Activated naive CD8-positive, alpha-beta T cell treated with anti-CD3 and anti-CD28 coated beads, Interleukin-2, amount 50 U/mL, for 24 hours (primary cell): ENCODE measurements at regions not wholly inside any gene's neighbourhood (a gene's known extent, or its start where the extent isn't known, plus 50 kb on each side); places are given as distances from the start of the nearest gene placed in this dataset.
"Not testable (repeated sequence)": the region's sequence is repeated elsewhere in the genome, so short reads cannot be mapped to it uniquely, and the experiment has no call there.

Experiments
- ATAC-seq: fragments of 150-1000 bp; cut with Tn5 transposase; one replicate; pipeline ENCODE4 v1.10.0; 2021
- DNase-seq: peaks from one replicate; pipeline ENCODE4 v3.0.0; 2021
- H3K27ac Mint-ChIP-seq: one replicate; pipeline ENCODE4 v1.8.0; 2021; ENCODE audit warnings: mild to moderate bottlenecking, mixed read lengths
- H3K27me3 Mint-ChIP-seq: one replicate; pipeline ENCODE4 v1.8.0; 2021; ENCODE audit warnings: mixed read lengths
- H3K36me3 Mint-ChIP-seq: one replicate; pipeline ENCODE4 v1.8.0; 2021; ENCODE audit warnings: low read depth, mixed read lengths
- H3K4me1 Mint-ChIP-seq: one replicate; pipeline ENCODE4 v1.8.0; 2021; ENCODE audit warnings: mixed read lengths
- H3K4me3 Mint-ChIP-seq: one replicate; pipeline ENCODE4 v1.8.0; 2021; ENCODE audit warnings: mild to moderate bottlenecking, moderate library complexity, mixed read lengths
- H3K9me3 Mint-ChIP-seq: one replicate; pipeline ENCODE4 v1.8.0; 2021; ENCODE audit warnings: mixed read lengths

- Mint-ChIP-seq H3K4me3 (no peak overlapping the region), H3K4me1 (no peaks in the 10 kb centered on the region), H3K27me3 (no peaks in the 10 kb centered on the region), H3K9me3 (no peaks in the 10 kb centered on the region), H3K36me3 (no peaks in the 10 kb centered on the region), H3K27ac (no peak overlapping the region)
- ATAC-seq (no peak), DNase-seq (no peak)
These were observed 338.0 kb downstream of the RMST start for GRCh38 chr12:97800561-97800960.

DNA sequence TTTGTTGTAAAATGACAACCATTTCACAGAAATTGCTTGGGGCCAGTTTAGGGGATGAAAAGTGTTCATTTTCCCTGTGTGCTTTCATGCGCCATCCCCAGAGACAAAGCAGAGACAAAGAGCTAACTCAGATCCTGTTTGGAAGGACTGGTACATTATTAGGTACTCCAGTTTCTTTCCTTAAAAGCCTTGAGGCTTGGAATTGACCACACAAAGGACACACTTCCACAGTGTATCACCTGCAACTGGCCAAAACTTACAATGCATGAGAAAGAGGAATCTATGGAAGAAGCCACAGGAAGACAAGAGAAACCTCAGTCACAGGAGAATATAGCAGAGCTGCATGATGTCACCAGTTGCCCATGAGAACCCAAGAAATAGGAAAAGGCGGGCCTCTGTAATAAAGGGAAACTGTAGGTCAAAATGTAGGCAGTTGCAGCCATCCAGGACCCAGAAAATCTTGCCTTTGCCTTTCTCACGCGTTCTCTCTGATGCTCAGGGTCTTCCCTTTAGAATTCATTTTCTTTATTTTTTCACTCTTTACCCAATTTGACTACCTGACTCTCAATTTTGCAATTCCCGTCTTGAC is 339.0 kb downstream of the RMST start:
- no peaks in the 10 kb centered on the region for H3K36me3 Mint-ChIP-seq
- H3K27ac Mint-ChIP-seq: no peak overlapping the region
- no peaks in the 10 kb centered on the region for H3K27me3 Mint-ChIP-seq
- no peak for DNase-seq
- H3K4me3 Mint-ChIP-seq: no peak overlapping the region
- no peaks in the 10 kb centered on the region for H3K9me3 Mint-ChIP-seq
- no peak for ATAC-seq
- H3K4me1 Mint-ChIP-seq: no peaks in the 10 kb centered on the region

GRCh38 chr12:97805146-97805545 is 342.5 kb downstream of the RMST start:
- DNase-seq: no peak
- H3K27me3 Mint-ChIP-seq: no peaks in the 10 kb centered on the region
- H3K36me3 Mint-ChIP-seq: no peaks in the 10 kb centered on the region
- H3K27ac Mint-ChIP-seq: no peak overlapping the region
- ATAC-seq: no peak
- H3K9me3 Mint-ChIP-seq: no peaks in the 10 kb centered on the region
- H3K4me3 Mint-ChIP-seq: no peak overlapping the region
- H3K4me1 Mint-ChIP-seq: no peaks in the 10 kb centered on the region

- no peak overlapping the region for H3K4me3 Mint-ChIP-seq
- no peaks in the 10 kb centered on the region for H3K4me1 Mint-ChIP-seq
- H3K36me3 Mint-ChIP-seq: no peaks in the 10 kb centered on the region
- no peak for DNase-seq
- H3K9me3 Mint-ChIP-seq: no peaks in the 10 kb centered on the region
- H3K27me3 Mint-ChIP-seq: no peaks in the 10 kb centered on the region
- no peak for ATAC-seq
- H3K27ac Mint-ChIP-seq: no peak overlapping the region
These were observed 350.7 kb downstream of the RMST start for GRCh38 chr12:97813301-97813700.

DNA sequence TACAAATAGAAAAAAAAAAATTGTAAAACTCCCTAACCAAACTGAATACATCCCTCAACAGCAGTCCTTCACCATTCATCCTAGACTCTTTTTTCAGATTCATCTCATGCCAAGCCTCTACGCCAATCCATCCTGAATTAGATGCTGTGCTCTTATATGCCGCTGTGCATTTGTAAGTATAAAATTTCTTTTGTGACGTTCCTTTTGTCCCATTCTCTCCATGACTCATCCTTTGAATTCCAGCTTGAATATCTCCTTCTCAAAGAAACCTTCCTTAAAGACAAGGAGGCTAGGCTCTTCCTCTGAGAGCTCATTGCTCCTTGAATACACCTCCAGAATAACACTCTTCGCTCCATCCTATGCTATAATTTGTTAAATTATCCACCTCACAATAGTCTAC is 359.2 kb downstream of the RMST start:
- Mint-ChIP-seq H3K36me3 (no peaks in the 10 kb centered on the region), H3K4me3 (no peak overlapping the region), H3K9me3 (no peaks in the 10 kb centered on the region), H3K4me1 (no peaks in the 10 kb centered on the region), H3K27me3 (no peaks in the 10 kb centered on the region), H3K27ac (no peak overlapping the region)
- ATAC-seq (no peak), DNase-seq (no peak)

- Mint-ChIP-seq H3K4me1 (no peaks in the 10 kb centered on the region), H3K27ac (no peak overlapping the region), H3K4me3 (no peak overlapping the region), H3K36me3 (no peaks in the 10 kb centered on the region), H3K27me3 (no peaks in the 10 kb centered on the region), H3K9me3 (no peaks in the 10 kb centered on the region)
- DNase-seq (no peak), ATAC-seq (no peak)
These were observed 372.9 kb downstream of the RMST start for GRCh38 chr12:97835541-97835940.

GRCh38 chr12:97837401-97837800 is 374.8 kb downstream of the RMST start:
- Mint-ChIP-seq H3K27me3 (no peaks in the 10 kb centered on the region), H3K27ac (no peak overlapping the region), H3K9me3 (no peaks in the 10 kb centered on the region), H3K4me3 (no peak overlapping the region), H3K36me3 (no peaks in the 10 kb centered on the region), H3K4me1 (no peaks in the 10 kb centered on the region)
- ATAC-seq (no peak), DNase-seq (no peak)

DNA sequence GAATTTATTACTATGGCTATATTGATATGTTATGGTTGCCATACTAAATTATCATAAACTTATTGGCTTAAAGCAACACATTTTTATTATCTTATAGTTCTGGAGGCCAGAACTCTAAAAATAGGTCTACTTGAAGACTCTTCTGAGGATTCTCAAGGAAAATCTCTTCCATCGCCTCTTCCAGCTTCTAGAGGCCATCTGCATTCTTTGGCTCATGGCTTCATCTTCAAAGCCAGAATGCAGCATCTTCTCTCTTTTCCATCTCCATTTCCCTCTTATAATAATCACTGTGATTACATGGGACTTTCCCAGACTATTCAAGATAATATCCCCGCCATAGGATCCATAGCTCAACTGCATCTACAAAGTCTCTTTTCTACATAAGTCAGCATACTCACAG is 385.4 kb downstream of the RMST start:
- no peak overlapping the region for H3K4me3 Mint-ChIP-seq
- ATAC-seq (no peak), DNase-seq (no peak)
- H3K27me3 Mint-ChIP-seq: no peaks in the 10 kb centered on the region
- H3K36me3 Mint-ChIP-seq: no peaks in the 10 kb centered on the region
- peaks cover 3% of the 10 kb centered on the region for H3K9me3 Mint-ChIP-seq
- H3K27ac Mint-ChIP-seq: no peak overlapping the region
- no peaks in the 10 kb centered on the region for H3K4me1 Mint-ChIP-seq

- no peaks in the 10 kb centered on the region for H3K4me1 Mint-ChIP-seq
- no peak overlapping the region for H3K4me3 Mint-ChIP-seq
These were observed 391.9 kb downstream of the RMST start for GRCh38 chr12:97854477-97854876.

GRCh38 chr12:97862072-97862471 is 399.5 kb downstream of the RMST start:
- no peaks in the 10 kb centered on the region for H3K36me3 Mint-ChIP-seq
- no peak for DNase-seq

More at GRCh38 chr12:97854477-97854876, 391.9 kb downstream of the RMST start:
- DNase-seq: no peak
- ATAC-seq: no peak
- Mint-ChIP-seq H3K27ac (no peak overlapping the region), H3K9me3 (peaks cover 1% of the 10 kb centered on the region), H3K27me3 (no peaks in the 10 kb centered on the region), H3K36me3 (no peaks in the 10 kb centered on the region)

GRCh38 chr12:97875064-97875463 is 412.5 kb downstream of the RMST start:
- H3K4me3 Mint-ChIP-seq: no peak overlapping the region
- DNase-seq: no peak
- no peaks in the 10 kb centered on the region for H3K27me3 Mint-ChIP-seq
- H3K4me1 Mint-ChIP-seq: no peaks in the 10 kb centered on the region
- no peak for ATAC-seq
- H3K9me3 Mint-ChIP-seq: no peaks in the 10 kb centered on the region
- no peak overlapping the region for H3K27ac Mint-ChIP-seq
- H3K36me3 Mint-ChIP-seq: no peaks in the 10 kb centered on the region

More at GRCh38 chr12:97862072-97862471, 399.5 kb downstream of the RMST start:
- no peak for ATAC-seq
- Mint-ChIP-seq H3K4me1 (no peaks in the 10 kb centered on the region), H3K27ac (no peak overlapping the region), H3K27me3 (no peaks in the 10 kb centered on the region), H3K4me3 (no peak overlapping the region), H3K9me3 (no peaks in the 10 kb centered on the region)

DNA sequence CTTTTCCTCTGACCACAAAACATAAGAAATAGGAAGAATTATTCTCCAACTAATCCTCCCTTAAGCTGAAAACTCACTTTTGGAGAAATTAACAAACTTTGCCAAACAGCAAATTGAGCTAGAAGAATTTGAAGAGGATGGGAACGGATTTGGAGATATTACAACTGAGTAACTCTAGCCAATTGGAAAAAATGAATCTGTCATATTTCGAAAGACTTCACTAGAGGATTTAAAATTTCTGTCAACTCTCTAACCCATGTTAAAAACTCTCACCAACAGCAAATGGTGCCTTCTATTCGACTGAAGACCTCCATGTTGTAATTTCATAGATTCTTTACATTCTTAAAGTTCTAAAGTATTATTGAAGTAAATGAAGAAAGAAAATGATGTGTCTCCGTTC is 414.2 kb downstream of the RMST start:
- Mint-ChIP-seq H3K4me3 (no peak overlapping the region), H3K27ac (no peak overlapping the region), H3K36me3 (no peaks in the 10 kb centered on the region), H3K27me3 (no peaks in the 10 kb centered on the region), H3K9me3 (no peaks in the 10 kb centered on the region), H3K4me1 (no peaks in the 10 kb centered on the region)
- ATAC-seq: no peak
- DNase-seq: no peak

DNA sequence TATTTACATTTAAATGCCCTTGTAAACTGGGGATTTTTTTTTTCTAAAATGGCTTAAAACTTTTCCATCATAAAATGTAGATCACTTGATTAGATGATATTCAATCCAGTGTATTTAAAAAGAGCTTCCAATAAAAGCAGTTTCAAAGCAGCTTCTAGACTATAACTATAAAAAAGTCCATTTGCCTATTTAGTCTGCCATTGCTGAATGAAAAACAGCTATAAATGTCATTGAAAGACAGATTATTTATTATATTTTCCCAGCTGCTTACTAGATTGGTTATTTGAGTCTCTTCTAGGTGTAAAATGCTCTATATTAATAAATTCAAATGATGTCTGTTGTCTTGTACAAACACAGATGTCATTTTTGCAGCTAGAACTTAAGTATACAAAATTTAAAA is 414.8 kb downstream of the RMST start:
- no peak overlapping the region for H3K27ac Mint-ChIP-seq
- no peaks in the 10 kb centered on the region for H3K4me1 Mint-ChIP-seq
- H3K36me3 Mint-ChIP-seq: no peaks in the 10 kb centered on the region
- no peak overlapping the region for H3K4me3 Mint-ChIP-seq
- H3K9me3 Mint-ChIP-seq: no peaks in the 10 kb centered on the region
- H3K27me3 Mint-ChIP-seq: no peaks in the 10 kb centered on the region
- ATAC-seq (no peak), DNase-seq (no peak)

DNA sequence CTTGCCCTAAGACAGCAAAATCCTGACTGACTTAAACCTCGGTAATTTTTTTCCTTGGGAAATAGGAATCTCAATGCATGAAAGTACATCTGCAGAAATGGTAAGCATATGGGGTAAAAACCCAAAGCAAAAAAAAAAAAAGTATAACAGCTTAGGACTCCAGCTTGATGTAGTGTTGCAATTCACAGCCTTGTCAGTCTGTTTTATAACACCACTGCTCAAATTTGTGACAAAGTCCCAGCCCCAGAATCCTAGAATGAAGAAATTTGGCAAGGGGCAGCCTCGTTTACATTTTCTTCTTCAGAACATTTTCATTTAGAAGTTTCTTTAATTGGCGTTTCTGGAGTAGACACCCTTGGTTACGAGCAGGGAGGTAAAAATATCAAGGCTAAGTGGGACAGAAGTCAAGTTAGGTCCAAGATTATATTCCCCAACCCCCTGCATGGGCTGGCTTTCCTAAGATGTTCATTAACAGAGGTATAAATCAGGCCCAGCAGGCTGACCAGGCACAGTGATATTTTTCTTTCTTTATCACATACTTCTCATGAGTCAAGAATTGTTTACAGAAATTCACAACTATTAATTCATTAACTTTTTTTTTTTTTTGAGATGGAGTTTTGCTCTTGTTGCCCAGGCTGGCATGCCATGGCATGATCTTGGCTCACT is 424.0 kb downstream of the RMST start:
- no peaks in the 10 kb centered on the region for H3K4me1 Mint-ChIP-seq
- no peak for DNase-seq
- H3K4me3 Mint-ChIP-seq: no peak overlapping the region
- no peaks in the 10 kb centered on the region for H3K9me3 Mint-ChIP-seq
- ATAC-seq: no peak
- no peaks in the 10 kb centered on the region for H3K27me3 Mint-ChIP-seq
- no peak overlapping the region for H3K27ac Mint-ChIP-seq
- no peaks in the 10 kb centered on the region for H3K36me3 Mint-ChIP-seq

DNA sequence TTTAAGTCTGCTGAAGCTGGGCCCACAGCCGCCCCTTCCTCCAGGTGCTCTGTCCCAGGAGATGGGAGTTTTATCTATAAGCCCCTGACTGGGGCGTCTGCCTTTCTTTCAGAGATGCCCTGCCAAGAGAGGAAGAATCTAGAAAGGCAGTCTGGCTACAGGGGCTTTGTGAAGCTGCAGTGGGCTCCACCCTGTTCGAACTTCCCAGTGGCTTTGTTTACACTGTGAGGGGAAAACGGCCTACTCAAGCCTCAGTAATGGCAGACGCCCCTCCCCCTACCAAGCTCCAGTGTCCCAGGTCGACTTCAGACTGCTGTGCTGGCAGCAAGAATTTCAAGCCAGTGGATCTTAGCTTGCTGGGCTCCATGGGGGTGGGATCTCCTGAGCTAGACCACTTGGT is 435.3 kb downstream of the RMST start:
- H3K36me3 Mint-ChIP-seq, H3K27me3 Mint-ChIP-seq, H3K27ac Mint-ChIP-seq, H3K4me1 Mint-ChIP-seq, H3K9me3 Mint-ChIP-seq, DNase-seq, ATAC-seq, H3K4me3 Mint-ChIP-seq: not testable (repeated sequence)

DNA sequence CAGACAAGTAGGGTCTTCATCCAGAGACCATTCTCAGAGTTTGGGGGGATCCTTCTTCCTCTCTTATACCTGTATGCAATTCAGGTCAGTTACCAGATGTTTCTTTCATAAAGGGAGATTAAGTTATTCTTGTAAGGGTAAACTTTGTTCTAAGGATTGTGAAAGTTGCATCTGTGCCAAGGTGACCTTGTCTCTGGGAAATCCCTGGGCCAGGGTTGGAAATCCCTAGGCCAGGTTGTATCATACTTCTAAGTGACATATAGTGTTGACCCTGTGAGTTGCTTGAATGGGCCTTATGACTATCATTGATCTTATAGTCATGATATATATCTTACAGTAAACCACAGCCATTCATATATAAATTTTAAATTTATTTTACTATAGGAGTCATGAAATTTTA is 436.9 kb downstream of the RMST start:
- Mint-ChIP-seq H3K27ac (no peak overlapping the region), H3K36me3 (no peaks in the 10 kb centered on the region), H3K27me3 (no peaks in the 10 kb centered on the region), H3K4me1 (no peaks in the 10 kb centered on the region), H3K9me3 (no peaks in the 10 kb centered on the region), H3K4me3 (no peak overlapping the region)
- no peak for DNase-seq
- no peak for ATAC-seq
